ENCODE measurements at regions not wholly inside any gene's neighbourhood (a gene's known extent, or its start where the extent isn't known, plus 50 kb on each side); places are given as distances from the start of the nearest gene placed in this dataset.
"Not testable (repeated sequence)": the region's sequence is repeated elsewhere in the genome, so short reads cannot be mapped to it uniquely, and the experiment has no call there.

- no peak for TF ChIP-seq CTCF (IDR thresholded peaks at IDR 0.05)
- no peak for DNase-seq (ENCODE audit: low spot score)
- Histone ChIP-seq H3K4me3 (no peak overlapping the region), H3K9me3 (no peaks in the 10 kb centered on the region), H3K27me3 (replicated peaks; ENCODE audit: insufficient read depth) (no peaks in the 10 kb centered on the region), H3K4me1 (ENCODE audit: control insufficient read depth in 1 of 2, low read depth in 2 of 2) (peaks cover 0 to 7% of the 10 kb centered on the region in 2 donors), H3K27ac (no peak overlapping the region), H3K36me3 (no peaks in the 10 kb centered on the region)
- no peak for ATAC-seq (ENCODE audit: insufficient number of reproducible peaks, low FRiP score, low read depth)
Observed at GRCh38 chr12:126932156-126932555, 1334.8 kb upstream of the TMEM132C start.

- no peak overlapping the region for H3K4me3 ChIP-seq
- H3K27ac ChIP-seq, result no peak overlapping the region
- DNase-seq (ENCODE audit: low spot score), result no peak
- no peaks in the 10 kb centered on the region for H3K9me3 ChIP-seq
- no peak for TF ChIP-seq CTCF (IDR thresholded peaks at IDR 0.05)
- H3K4me1 ChIP-seq (ENCODE audit: control insufficient read depth in 1 of 2, low read depth in 2 of 2), result peaks cover 0 to 7% of the 10 kb centered on the region in 2 donors
- ATAC-seq (ENCODE audit: insufficient number of reproducible peaks, low FRiP score, low read depth), result no peak
- no peaks in the 10 kb centered on the region for H3K27me3 ChIP-seq (replicated peaks; ENCODE audit: insufficient read depth)
- no peaks in the 10 kb centered on the region for H3K36me3 ChIP-seq
Observed at GRCh38 chr12:126935435-126935834, 1331.5 kb upstream of the TMEM132C start.

- DNase-seq (ENCODE audit: low spot score) (peak; percentile 5), ATAC-seq (ENCODE audit: insufficient number of reproducible peaks, low FRiP score, low read depth) (no peak)
- Histone ChIP-seq H3K9me3 (no peaks in the 10 kb centered on the region), H3K4me3 (peak overlapping the region; percentile 18), H3K36me3 (no peaks in the 10 kb centered on the region), H3K4me1 (ENCODE audit: control insufficient read depth in 1 of 2, low read depth in 2 of 2) (peaks cover 0 to 7% of the 10 kb centered on the region in 2 donors), H3K27ac (no peak overlapping the region), H3K27me3 (replicated peaks; ENCODE audit: insufficient read depth) (no peaks in the 10 kb centered on the region)
- no peak for TF ChIP-seq CTCF (IDR thresholded peaks at IDR 0.05)
Observed at GRCh38 chr12:126936181-126936851, 1330.7 kb upstream of the TMEM132C start.

- peaks cover 4% of the 10 kb centered on the region for H3K9me3 ChIP-seq
- no peaks in the 10 kb centered on the region for H3K27me3 ChIP-seq (replicated peaks; ENCODE audit: insufficient read depth)
- peaks cover 0 to 7% of the 10 kb centered on the region in 2 donors for H3K4me1 ChIP-seq (ENCODE audit: control insufficient read depth in 1 of 2, low read depth in 2 of 2)
- no peak overlapping the region for H3K27ac ChIP-seq
- H3K4me3 ChIP-seq, result no peak overlapping the region
- no peak for TF ChIP-seq CTCF (IDR thresholded peaks at IDR 0.05)
- no peaks in the 10 kb centered on the region for H3K36me3 ChIP-seq
- no peak for ATAC-seq (ENCODE audit: insufficient number of reproducible peaks, low FRiP score, low read depth)
- no peak for DNase-seq (ENCODE audit: low spot score)
Observed at GRCh38 chr12:126937431-126937830, 1329.5 kb upstream of the TMEM132C start.

- Histone ChIP-seq H3K9me3 (peaks cover 4% of the 10 kb centered on the region), H3K4me3 (no peak overlapping the region), H3K27me3 (replicated peaks; ENCODE audit: insufficient read depth) (no peaks in the 10 kb centered on the region), H3K27ac (no peak overlapping the region), H3K36me3 (no peaks in the 10 kb centered on the region), H3K4me1 (ENCODE audit: control insufficient read depth in 1 of 2, low read depth in 2 of 2) (no peaks in the 10 kb centered on the region)
- ATAC-seq (ENCODE audit: insufficient number of reproducible peaks, low FRiP score, low read depth) (no peak), DNase-seq (ENCODE audit: low spot score) (no peak)
- no peak for TF ChIP-seq CTCF (IDR thresholded peaks at IDR 0.05)
Observed at GRCh38 chr12:126944684-126945083, 1322.3 kb upstream of the TMEM132C start.

GRCh38 chr12:126946958-126947357 is 1320.0 kb upstream of the TMEM132C start:
- not testable (repeated sequence) for H3K36me3 ChIP-seq; H3K4me1 ChIP-seq (ENCODE audit: control insufficient read depth in 1 of 2, low read depth in 2 of 2); H3K4me3 ChIP-seq; H3K27me3 ChIP-seq (replicated peaks; ENCODE audit: insufficient read depth); DNase-seq (ENCODE audit: low spot score); H3K9me3 ChIP-seq; ATAC-seq (ENCODE audit: insufficient number of reproducible peaks, low FRiP score, low read depth); H3K27ac ChIP-seq
